NB4 (cell line): ENCODE measurements at regions not wholly inside any gene's neighbourhood (a gene's known extent, or its start where the extent isn't known, plus 50 kb on each side); places are given as distances from the start of the nearest gene placed in this dataset.

Experiments
- MYC ChIP-seq: IDR thresholded peaks from 2 replicates; pipeline ENCODE4 v1.6.1; 2011; ENCODE audit warnings: low read depth, low read length
- TF ChIP-seq, protein P1 (sequence below): IDR thresholded peaks from one replicate; pipeline ENCODE4 v1.5.1; 2012; ENCODE audit warnings: low read depth, low read length

DNA sequence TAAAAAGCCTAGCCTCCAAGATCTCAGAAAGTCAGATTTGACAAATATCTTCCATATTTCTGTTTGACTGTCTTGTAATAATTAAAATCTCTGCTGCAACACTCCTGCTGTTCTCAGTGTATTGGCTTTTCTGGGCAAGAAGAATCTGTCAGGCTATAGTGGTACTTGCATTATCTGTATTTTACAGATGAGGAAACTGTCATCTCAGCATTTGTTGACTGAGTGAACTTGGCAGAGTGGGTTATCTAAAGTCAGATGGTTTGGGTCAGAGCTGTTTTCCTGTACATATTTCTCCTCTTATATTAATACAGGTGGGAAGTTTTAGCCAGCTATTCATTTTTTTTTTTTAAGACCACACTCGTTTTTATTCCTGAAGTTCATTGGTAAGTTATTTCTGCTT is 1378.2 kb upstream of the PCDH20 start:
- no peak for TF ChIP-seq MYC
- TF ChIP-seq, protein P1, sequence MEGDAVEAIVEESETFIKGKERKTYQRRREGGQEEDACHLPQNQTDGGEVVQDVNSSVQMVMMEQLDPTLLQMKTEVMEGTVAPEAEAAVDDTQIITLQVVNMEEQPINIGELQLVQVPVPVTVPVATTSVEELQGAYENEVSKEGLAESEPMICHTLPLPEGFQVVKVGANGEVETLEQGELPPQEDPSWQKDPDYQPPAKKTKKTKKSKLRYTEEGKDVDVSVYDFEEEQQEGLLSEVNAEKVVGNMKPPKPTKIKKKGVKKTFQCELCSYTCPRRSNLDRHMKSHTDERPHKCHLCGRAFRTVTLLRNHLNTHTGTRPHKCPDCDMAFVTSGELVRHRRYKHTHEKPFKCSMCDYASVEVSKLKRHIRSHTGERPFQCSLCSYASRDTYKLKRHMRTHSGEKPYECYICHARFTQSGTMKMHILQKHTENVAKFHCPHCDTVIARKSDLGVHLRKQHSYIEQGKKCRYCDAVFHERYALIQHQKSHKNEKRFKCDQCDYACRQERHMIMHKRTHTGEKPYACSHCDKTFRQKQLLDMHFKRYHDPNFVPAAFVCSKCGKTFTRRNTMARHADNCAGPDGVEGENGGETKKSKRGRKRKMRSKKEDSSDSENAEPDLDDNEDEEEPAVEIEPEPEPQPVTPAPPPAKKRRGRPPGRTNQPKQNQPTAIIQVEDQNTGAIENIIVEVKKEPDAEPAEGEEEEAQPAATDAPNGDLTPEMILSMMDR, result no peak
